Activated T-helper 1 cell treated with Interleukin-2 at 50 U/mL for 16 hours (primary cell): ENCODE measurements at regions not wholly inside any gene's neighbourhood (a gene's known extent, or its start where the extent isn't known, plus 50 kb on each side); places are given as distances from the start of the nearest gene placed in this dataset.
"Not testable (repeated sequence)": the region's sequence is repeated elsewhere in the genome, so short reads cannot be mapped to it uniquely, and the experiment has no call there.

Experiments used
- DNase-seq: peaks from one replicate; pipeline ENCODE4 v3.0.0-alpha.2; 2020; ENCODE audit warnings: low read depth

DNA sequence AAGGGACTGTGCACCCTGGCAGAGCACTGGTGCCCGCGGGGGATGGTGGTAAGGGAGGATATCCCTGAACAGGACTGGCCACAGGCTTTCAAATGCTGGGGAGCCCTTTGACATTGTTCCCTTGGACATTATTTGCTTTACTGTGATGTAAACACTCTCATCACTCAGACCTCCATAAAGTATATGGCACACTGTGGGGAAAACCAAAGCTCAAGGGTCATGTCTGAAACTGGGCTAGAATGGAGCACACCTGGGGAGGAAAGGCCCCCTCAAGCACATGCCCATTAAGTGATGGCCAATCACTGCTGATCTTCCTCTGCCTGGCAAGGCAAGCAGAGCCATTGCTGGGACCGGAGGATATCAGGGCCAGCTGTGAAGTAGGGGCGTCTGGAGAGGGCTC, 60.9 kb upstream of the TENM4 start:
- no peak for DNase-seq

DNA sequence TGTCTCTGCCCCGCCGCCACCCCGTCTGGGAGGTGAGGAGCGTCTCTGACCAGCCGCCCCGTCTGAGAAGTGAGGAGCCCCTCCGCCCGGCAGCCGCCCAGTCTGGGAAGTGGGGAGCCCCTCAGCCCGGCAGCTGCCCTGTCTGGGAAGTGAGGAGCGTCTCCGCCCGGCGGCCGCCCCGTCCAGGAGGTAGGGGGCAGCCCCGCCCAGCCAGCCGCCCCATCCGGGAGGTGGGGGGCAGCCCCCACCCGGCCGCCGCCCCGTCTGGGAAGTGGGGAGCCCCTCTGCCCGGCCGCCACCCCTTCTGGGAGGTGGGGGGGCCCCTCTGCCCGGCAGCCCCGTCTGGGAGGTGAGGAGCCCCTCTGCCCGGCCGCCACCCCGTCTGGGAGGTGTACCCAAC, 59.1 kb upstream of the TENM4 start:
- not testable (repeated sequence) for DNase-seq

DNA sequence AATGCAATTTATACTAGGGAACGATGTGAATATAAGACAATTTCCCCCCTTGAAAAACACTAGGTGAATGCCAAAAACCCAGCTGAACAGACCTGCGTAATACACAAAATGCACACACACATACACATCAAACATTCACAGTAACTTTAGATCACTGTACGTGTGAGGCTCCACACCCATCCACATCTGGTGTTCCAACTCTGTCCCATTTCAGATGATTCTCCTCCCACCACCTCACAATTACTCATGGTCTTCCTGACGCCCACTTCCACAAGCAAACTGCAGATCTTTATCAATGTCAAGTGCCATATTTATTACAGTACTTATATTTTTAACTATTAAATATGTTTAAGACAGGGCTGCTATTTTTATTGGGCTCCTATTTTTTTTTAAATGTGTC, 57.8 kb upstream of the TENM4 start:
- no peak for DNase-seq

DNA sequence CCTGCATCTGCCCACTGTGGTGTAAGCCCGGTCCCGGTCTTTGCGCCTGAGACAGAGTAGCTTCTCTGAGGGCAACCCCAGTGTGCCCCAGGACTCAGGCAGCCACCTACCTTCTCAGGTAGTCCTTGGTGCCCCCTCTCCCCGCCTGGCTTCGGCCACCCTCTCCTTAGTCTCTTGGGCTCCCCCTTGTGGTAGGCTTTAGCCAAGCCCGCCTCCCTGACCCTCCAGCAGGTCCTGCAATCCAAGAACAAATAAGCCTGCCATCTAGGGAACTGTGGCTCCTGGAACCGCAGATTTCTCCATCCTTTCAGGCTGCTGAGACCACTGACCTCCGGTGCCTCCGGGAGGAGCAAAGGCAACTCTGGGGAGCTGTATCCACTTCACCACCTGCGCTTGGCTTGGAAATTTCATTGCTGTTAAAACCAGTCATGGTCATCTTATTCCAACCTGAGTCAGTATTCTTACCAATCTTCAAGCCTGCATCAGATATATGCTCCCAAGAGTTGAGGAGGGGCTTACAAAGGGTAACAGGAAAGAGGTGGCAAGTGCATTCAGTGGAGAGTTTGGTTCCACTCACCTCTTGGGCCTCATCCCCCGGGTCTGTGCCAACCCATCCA, 52.8 kb upstream of the TENM4 start:
- DNase-seq = no peak

DNA sequence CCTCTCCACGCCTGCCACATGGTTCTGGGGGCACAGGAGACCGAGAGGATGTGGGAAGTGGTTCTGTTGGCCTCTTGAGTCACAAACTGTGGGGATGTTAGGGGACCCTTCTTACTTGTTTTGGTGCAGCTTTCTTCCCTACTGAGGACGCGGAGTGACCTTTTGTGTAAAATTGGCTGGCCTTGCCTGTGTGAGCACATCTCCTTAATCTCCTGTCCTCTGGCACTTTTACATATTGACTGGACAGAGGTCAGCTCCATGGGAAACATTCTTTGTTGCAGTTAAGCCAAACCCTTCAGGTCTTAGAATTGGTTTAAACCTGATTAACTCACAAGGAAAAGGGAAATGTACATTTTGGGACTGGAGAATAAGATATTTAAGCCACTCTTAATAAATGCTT, 51.2 kb upstream of the TENM4 start:
- DNase-seq = no peak
